HepG2 (cell line): ENCODE measurements at regions not wholly inside any gene's neighbourhood (a gene's known extent, or its start where the extent isn't known, plus 50 kb on each side); places are given as distances from the start of the nearest gene placed in this dataset.

Experiments
- ESRRA ChIP-seq: sonication (generic); formaldehyde crosslinking; IDR thresholded peaks from 2 replicates; pipeline ENCODE4 v1.5.1; 2020; ENCODE audit warnings: mild to moderate bottlenecking, low read depth, missing genetic modification reagents
- ETS1 ChIP-seq: sonication (generic); formaldehyde crosslinking; IDR thresholded peaks from 2 replicates; pipeline ENCODE4 v1.4.0; 2020; ENCODE audit warnings: missing genetic modification reagents
- GABPA ChIP-seq, 2 experiments: IDR thresholded peaks; 2 replicates each; pipeline ENCODE4 v1.6.1; 2011 to 2016; ENCODE audit warnings: low read depth in 2 of 2, low read length in 1 of 2, missing biosample characterization in 1 of 2, missing genetic modification characterization in 1 of 2
- GFI1 ChIP-seq: sonication (generic); formaldehyde crosslinking; IDR thresholded peaks from 2 replicates; pipeline ENCODE4 v1.5.0; 2020; ENCODE audit warnings: missing genetic modification reagents, mild to moderate bottlenecking, borderline replicate concordance
- HNF4G ChIP-seq, 2 experiments: sonication (generic) in 1 of 2; formaldehyde crosslinking in 1 of 2; IDR thresholded peaks; 2 replicates each; pipeline versions ENCODE4 v1.4.0 to v1.6.1; 2011 to 2020; ENCODE audit warnings: borderline replicate concordance in 2 of 2, low read depth in 2 of 2, mild to moderate bottlenecking in 2 of 2, low read length in 1 of 2, missing genetic modification reagents in 1 of 2, moderate library complexity in 1 of 2
- NFE2 ChIP-seq: sonication (generic); formaldehyde crosslinking; IDR thresholded peaks from 2 replicates; pipeline ENCODE4 v1.4.0; 2020; ENCODE audit warnings: missing genetic modification reagents
- NFIB ChIP-seq: sonication (generic); formaldehyde crosslinking; IDR thresholded peaks from 2 replicates; pipeline ENCODE4 v1.9.0; 2021; ENCODE audit warnings: missing genetic modification reagents, mild to moderate bottlenecking, borderline replicate concordance
- PCBP1 ChIP-seq: fragments of 200-400 bp; formaldehyde crosslinking; IDR thresholded peaks from 2 replicates; pipeline ENCODE4 v1.6.1; 2017; ENCODE audit warnings: mild to moderate bottlenecking, low read depth, low read length, borderline replicate concordance
- PHF20 ChIP-seq: sonication (generic); formaldehyde crosslinking; IDR thresholded peaks from 2 replicates; pipeline ENCODE4 v1.5.0; 2020; ENCODE audit warnings: mild to moderate bottlenecking, missing genetic modification reagents
- PTBP1 ChIP-seq: fragments of 200-400 bp; formaldehyde crosslinking; IDR thresholded peaks from 2 replicates; pipeline ENCODE4 v1.6.1; 2018; ENCODE audit warnings: low read length, low read depth; ENCODE audit not compliant: poor library complexity, severe bottlenecking
- SP2 ChIP-seq: sonication (generic); formaldehyde crosslinking; IDR thresholded peaks from 2 replicates; pipeline ENCODE4 v1.5.1; 2020; ENCODE audit warnings: mild to moderate bottlenecking, missing genetic modification reagents
- TOPORS ChIP-seq: sonication (generic); formaldehyde crosslinking; IDR thresholded peaks from 2 replicates; pipeline ENCODE4 v1.8.0; 2023; ENCODE audit warnings: mild to moderate bottlenecking, missing genetic modification reagents
- ZNF17 ChIP-seq: sonication (generic); formaldehyde crosslinking; IDR thresholded peaks from 2 replicates; pipeline ENCODE4 v1.5.0; 2020; ENCODE audit warnings: mild to moderate bottlenecking, missing genetic modification reagents
- ZNF33A ChIP-seq: sonication (generic); formaldehyde crosslinking; IDR thresholded peaks from 2 replicates; pipeline ENCODE4 v1.5.1; 2020; ENCODE audit warnings: missing genetic modification reagents, mild to moderate bottlenecking, moderate library complexity, borderline replicate concordance
- ZNF367 ChIP-seq: sonication (generic); formaldehyde crosslinking; IDR thresholded peaks from 2 replicates; pipeline ENCODE4 v1.4.0; 2020; ENCODE audit warnings: missing genetic modification reagents, borderline replicate concordance
- ZNF441 ChIP-seq: sonication (generic); formaldehyde crosslinking; IDR thresholded peaks from 2 replicates; pipeline ENCODE4 v1.7.0; 2021; ENCODE audit warnings: missing genetic modification reagents, borderline replicate concordance
- ZNF484 ChIP-seq: sonication (generic); formaldehyde crosslinking; IDR thresholded peaks from 2 replicates; pipeline ENCODE4 v1.5.1; 2020; ENCODE audit warnings: mild to moderate bottlenecking, low read depth, missing genetic modification reagents, borderline replicate concordance
- ZNF546 ChIP-seq: sonication (generic); formaldehyde crosslinking; conservative IDR thresholded peaks from 2 replicates; pipeline ENCODE4 v1.8.1; 2023; ENCODE audit warnings: mild to moderate bottlenecking, missing genetic modification reagents
- ZNF615 ChIP-seq: sonication (generic); formaldehyde crosslinking; IDR thresholded peaks from 2 replicates; pipeline ENCODE4 v1.5.0; 2020; ENCODE audit warnings: mild to moderate bottlenecking, missing genetic modification reagents, borderline replicate concordance
- ZNF780A ChIP-seq: sonication (generic); formaldehyde crosslinking; IDR thresholded peaks from 2 replicates; pipeline ENCODE4 v1.8.0; 2022; ENCODE audit warnings: mild to moderate bottlenecking, missing genetic modification reagents, moderate library complexity
- TF ChIP-seq, protein P1 (sequence below): sonication (generic); formaldehyde crosslinking; IDR thresholded peaks from 2 replicates; pipeline ENCODE4 v1.4.0; 2020; ENCODE audit warnings: missing genetic modification reagents; ENCODE audit errors: not compliant biosample characterization
- TF ChIP-seq, protein P2 (sequence below): sonication (generic); formaldehyde crosslinking; conservative IDR thresholded peaks from 2 replicates; pipeline ENCODE4 v1.8.0; 2022; ENCODE audit warnings: mild to moderate bottlenecking, moderate library complexity, missing genetic modification reagents

- TF ChIP-seq ETS1 (CRISPR knock-in tag) = no peak
- TF ChIP-seq TOPORS = no peak
- TF ChIP-seq ZNF546 (CRISPR knock-in tag) = no peak
- peak; percentile 97 for TF ChIP-seq HNF4G (IDR thresholded peaks at IDR 0.05; ENCODE audit: borderline replicate concordance, low read depth, low read length)
- peak; percentile 95; the same call in 1 of the 2 replicates for TF ChIP-seq HNF4G (CRISPR knock-in tag; IDR thresholded peaks at IDR 0.05; ENCODE audit: borderline replicate concordance, low read depth)
- TF ChIP-seq ZNF367 (CRISPR knock-in tag) = no peak
- TF ChIP-seq NFIB (CRISPR knock-in tag) = no peak
- TF ChIP-seq GFI1 (CRISPR knock-in tag) = no peak
- peak; percentile 85; the same call in 1 of the 2 replicates for TF ChIP-seq ZNF441 (CRISPR knock-in tag)
- no peak for TF ChIP-seq ZNF33A (CRISPR knock-in tag)
- TF ChIP-seq SP2 (CRISPR knock-in tag) = no peak
- TF ChIP-seq ZNF484 = no peak
- TF ChIP-seq, protein P1, sequence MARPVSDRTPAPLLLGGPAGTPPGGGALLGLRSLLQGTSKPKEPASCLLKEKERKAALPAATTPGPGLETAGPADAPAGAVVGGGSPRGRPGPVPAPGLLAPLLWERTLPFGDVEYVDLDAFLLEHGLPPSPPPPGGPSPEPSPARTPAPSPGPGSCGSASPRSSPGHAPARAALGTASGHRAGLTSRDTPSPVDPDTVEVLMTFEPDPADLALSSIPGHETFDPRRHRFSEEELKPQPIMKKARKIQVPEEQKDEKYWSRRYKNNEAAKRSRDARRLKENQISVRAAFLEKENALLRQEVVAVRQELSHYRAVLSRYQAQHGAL = no peak
- TF ChIP-seq NFE2 (CRISPR knock-in tag) = no peak
- no peak for TF ChIP-seq ZNF17 (CRISPR knock-in tag)
- TF ChIP-seq PCBP1 = no peak
- peak; percentile 11; the same call in 1 of the 2 replicates for TF ChIP-seq PHF20 (CRISPR knock-in tag)
- TF ChIP-seq PTBP1 = no peak
- no peak for TF ChIP-seq ZNF615 (CRISPR knock-in tag)
- TF ChIP-seq ESRRA (CRISPR knock-in tag) = peak; percentile 100
- TF ChIP-seq GABPA (IDR thresholded peaks at IDR 0.05; ENCODE audit: low read depth, low read length) = no peak
- peak; percentile 42; the same call in 1 of the 2 replicates for TF ChIP-seq GABPA (CRISPR knock-in tag; IDR thresholded peaks at IDR 0.05; ENCODE audit: low read depth)
- TF ChIP-seq, protein P2, sequence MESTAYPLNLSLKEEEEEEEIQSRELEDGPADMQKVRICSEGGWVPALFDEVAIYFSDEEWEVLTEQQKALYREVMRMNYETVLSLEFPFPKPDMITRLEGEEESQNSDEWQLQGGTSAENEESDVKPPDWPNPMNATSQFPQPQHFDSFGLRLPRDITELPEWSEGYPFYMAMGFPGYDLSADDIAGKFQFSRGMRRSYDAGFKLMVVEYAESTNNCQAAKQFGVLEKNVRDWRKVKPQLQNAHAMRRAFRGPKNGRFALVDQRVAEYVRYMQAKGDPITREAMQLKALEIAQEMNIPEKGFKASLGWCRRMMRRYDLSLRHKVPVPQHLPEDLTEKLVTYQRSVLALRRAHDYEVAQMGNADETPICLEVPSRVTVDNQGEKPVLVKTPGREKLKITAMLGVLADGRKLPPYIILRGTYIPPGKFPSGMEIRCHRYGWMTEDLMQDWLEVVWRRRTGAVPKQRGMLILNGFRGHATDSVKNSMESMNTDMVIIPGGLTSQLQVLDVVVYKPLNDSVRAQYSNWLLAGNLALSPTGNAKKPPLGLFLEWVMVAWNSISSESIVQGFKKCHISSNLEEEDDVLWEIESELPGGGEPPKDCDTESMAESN (CRISPR knock-in tag) = peak; percentile 76; the same call in 1 of the 2 replicates
- TF ChIP-seq ZNF780A (CRISPR knock-in tag) = no peak
These were observed 56.1 kb upstream of the TRPM1 start (continued) for GRCh38 chr15:31157644-31158069.
